Panc1 (cell line): ENCODE measurements at regions not wholly inside any gene's neighbourhood (a gene's known extent, or its start where the extent isn't known, plus 50 kb on each side); places are given as distances from the start of the nearest gene placed in this dataset.

ENCODE experiments used
- ATAC-seq: fragments of 200-7000 bp; cut with Tn5 transposase; 2 replicates; pipeline ENCODE4 v1.9.1; 2020; ENCODE audit warnings: mild to moderate bottlenecking, moderate library complexity
- BruUV-seq: library from RNA; stranded (reverse); fragments of 400-500 nt; replicated peaks from 2 replicates; lab custom pipeline; 2021; lab: Mats Ljungman, UMichigan
- CTCF ChIA-PET: fragments of 300-600 bp; sonication (Branson Sonifier 250); formaldehyde crosslinking; loops from one replicate; lab custom pipeline; 2022; ENCODE audit warnings: antibody characterized with exemption; lab: Charles Lee
- POLR2A ChIA-PET: fragments of 300-600 bp; sonication (Branson Sonifier 250); formaldehyde crosslinking; loops from one replicate; lab custom pipeline; 2022; ENCODE audit warnings: antibody characterized with exemption; lab: Charles Lee
- DNase-seq: peaks from one replicate; pipeline ENCODE4 v3.0.0-alpha.2; 2010; ENCODE audit warnings: low read depth, low spot score
- H3K27ac ChIP-seq: 2 replicates; pipeline ENCODE4 v1.5.1; 2011; ENCODE audit warnings: mild to moderate bottlenecking, low read length, inconsistent platforms
- H3K27me3 ChIP-seq: fragments of 200-500 bp; sonication (Bioruptor generic); 2 replicates; pipeline ENCODE4 v1.6.0; 2014; ENCODE audit warnings: low read length, inconsistent platforms; ENCODE audit not compliant: control insufficient read depth, insufficient read depth
- H3K36me3 ChIP-seq: fragments of 200-500 bp; sonication (Bioruptor generic); 2 replicates; pipeline ENCODE4 v1.5.1; 2014; ENCODE audit warnings: inconsistent platforms, mild to moderate bottlenecking, low read length, moderate library complexity; ENCODE audit not compliant: control insufficient read depth, insufficient read depth
- H3K4me1 ChIP-seq: 2 replicates; pipeline ENCODE4 v1.5.1; 2011; ENCODE audit warnings: inconsistent platforms, mild to moderate bottlenecking, low read length, moderate library complexity; ENCODE audit not compliant: control insufficient read depth, insufficient read depth
- H3K4me3 ChIP-seq, 2 experiments: 2 replicates each; pipeline ENCODE4 v1.5.1; 2011 to 2012; ENCODE audit warnings: low read depth in 2 of 2, low read length in 2 of 2, mild to moderate bottlenecking in 2 of 2, inconsistent platforms in 1 of 2, moderate library complexity in 1 of 2
- H3K9me3 ChIP-seq: fragments of 200-500 bp; sonication (Bioruptor generic); 2 replicates; pipeline ENCODE4 v1.5.1; 2014; ENCODE audit warnings: low read depth, mild to moderate bottlenecking, inconsistent platforms, low read length, moderate library complexity; ENCODE audit not compliant: control insufficient read depth, insufficient read depth
- CTCF ChIP-seq: fragments of 450-650 bp; IDR thresholded peaks from 2 replicates; pipeline ENCODE4 v1.5.1; 2017; ENCODE audit warnings: mild to moderate bottlenecking
- POLR2AphosphoS5 ChIP-seq: IDR thresholded peaks from 2 replicates; pipeline ENCODE4 v1.6.1; 2012; ENCODE audit warnings: mild to moderate bottlenecking, low read depth, low read length, moderate library complexity
- SIN3A ChIP-seq: IDR thresholded peaks from 2 replicates; pipeline ENCODE4 v1.6.1; 2012; ENCODE audit warnings: low read depth, mild to moderate bottlenecking, low read length, moderate library complexity, borderline replicate concordance; ENCODE audit not compliant: insufficient read depth
- TCF7L2 ChIP-seq: IDR thresholded peaks from 2 replicates; pipeline ENCODE4 v1.6.1; 2011; ENCODE audit warnings: mild to moderate bottlenecking, low read depth, low read length, inconsistent platforms
- in situ Hi-C: cut with HindIII; loops from 2 replicates; pipeline ENCODE4 v1.10.0; 2016; ENCODE audit warnings: low sequenced_read_pairs, low pct_unique_long_range_greater_than_20kb
- intact Hi-C: fragments of 100-400 bp; cut with micrococcal nuclease; formaldehyde crosslinking; loops from one replicate; pipeline ENCODE4 v1.10.0; 2022; ENCODE audit not compliant: unreplicated experiment
- TF ChIP-seq, protein P1 (sequence below), 2 experiments: IDR thresholded peaks; 2 replicates each; pipeline ENCODE4 v1.6.1; 2011 to 2012; ENCODE audit warnings: low read depth in 2 of 2, control low read depth in 1 of 2, low read length in 1 of 2, mild to moderate bottlenecking in 1 of 2, moderate library complexity in 1 of 2; ENCODE audit not compliant: insufficient read depth in 1 of 2

GRCh38 chr1:194544012-194544411 is 1357.6 kb upstream of the B3GALT2 start:
- in situ Hi-C loops: no loop called here
- Histone ChIP-seq H3K4me1 (no peaks in the 10 kb centered on the region), H3K27me3 (no peaks in the 10 kb centered on the region), H3K27ac (no peak overlapping the region), H3K36me3 (no peaks in the 10 kb centered on the region), H3K4me3 (no peak overlapping the region), H3K9me3 (no peaks in the 10 kb centered on the region)
- TF ChIP-seq, protein P1, sequence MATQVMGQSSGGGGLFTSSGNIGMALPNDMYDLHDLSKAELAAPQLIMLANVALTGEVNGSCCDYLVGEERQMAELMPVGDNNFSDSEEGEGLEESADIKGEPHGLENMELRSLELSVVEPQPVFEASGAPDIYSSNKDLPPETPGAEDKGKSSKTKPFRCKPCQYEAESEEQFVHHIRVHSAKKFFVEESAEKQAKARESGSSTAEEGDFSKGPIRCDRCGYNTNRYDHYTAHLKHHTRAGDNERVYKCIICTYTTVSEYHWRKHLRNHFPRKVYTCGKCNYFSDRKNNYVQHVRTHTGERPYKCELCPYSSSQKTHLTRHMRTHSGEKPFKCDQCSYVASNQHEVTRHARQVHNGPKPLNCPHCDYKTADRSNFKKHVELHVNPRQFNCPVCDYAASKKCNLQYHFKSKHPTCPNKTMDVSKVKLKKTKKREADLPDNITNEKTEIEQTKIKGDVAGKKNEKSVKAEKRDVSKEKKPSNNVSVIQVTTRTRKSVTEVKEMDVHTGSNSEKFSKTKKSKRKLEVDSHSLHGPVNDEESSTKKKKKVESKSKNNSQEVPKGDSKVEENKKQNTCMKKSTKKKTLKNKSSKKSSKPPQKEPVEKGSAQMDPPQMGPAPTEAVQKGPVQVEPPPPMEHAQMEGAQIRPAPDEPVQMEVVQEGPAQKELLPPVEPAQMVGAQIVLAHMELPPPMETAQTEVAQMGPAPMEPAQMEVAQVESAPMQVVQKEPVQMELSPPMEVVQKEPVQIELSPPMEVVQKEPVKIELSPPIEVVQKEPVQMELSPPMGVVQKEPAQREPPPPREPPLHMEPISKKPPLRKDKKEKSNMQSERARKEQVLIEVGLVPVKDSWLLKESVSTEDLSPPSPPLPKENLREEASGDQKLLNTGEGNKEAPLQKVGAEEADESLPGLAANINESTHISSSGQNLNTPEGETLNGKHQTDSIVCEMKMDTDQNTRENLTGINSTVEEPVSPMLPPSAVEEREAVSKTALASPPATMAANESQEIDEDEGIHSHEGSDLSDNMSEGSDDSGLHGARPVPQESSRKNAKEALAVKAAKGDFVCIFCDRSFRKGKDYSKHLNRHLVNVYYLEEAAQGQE (IDR thresholded peaks at IDR 0.05; ENCODE audit: insufficient read depth in 1 of 2, low read depth in 2 of 2, low read length in 1 of 2): no peak
- TF ChIP-seq TCF7L2 (no peak), CTCF (no peak), POLR2AphosphoS5 (no peak), SIN3A (no peak)
- intact Hi-C loops: no loop called here
- no TSS peak for BruUV-seq
- POLR2A ChIA-PET: no interaction called here
- DNase-seq: no peak
- no peak for ATAC-seq
- CTCF ChIA-PET: no interaction called here

- TF ChIP-seq CTCF (no peak), SIN3A (no peak), TCF7L2 (no peak), POLR2AphosphoS5 (no peak)
- TF ChIP-seq, protein P1 (IDR thresholded peaks at IDR 0.05; ENCODE audit: insufficient read depth in 1 of 2, low read depth in 2 of 2, low read length in 1 of 2): no peak
- Histone ChIP-seq H3K36me3 (no peaks in the 10 kb centered on the region), H3K9me3 (no peaks in the 10 kb centered on the region), H3K27me3 (no peaks in the 10 kb centered on the region), H3K27ac (no peak overlapping the region), H3K4me1 (no peaks in the 10 kb centered on the region), H3K4me3 (no peak overlapping the region)
- in situ Hi-C loops (no loop called here), intact Hi-C loops (no loop called here)
- DNase-seq (no peak), ATAC-seq (no peak)
- no TSS peak for BruUV-seq
- ChIA-PET CTCF (no interaction called here), POLR2A (no interaction called here)
Measured at GRCh38 chr1:194538453-194538852, 1352.0 kb upstream of the B3GALT2 start.
